LNCaP clone FGC (cell line): ENCODE measurements at regions not wholly inside any gene's neighbourhood (a gene's known extent, or its start where the extent isn't known, plus 50 kb on each side); places are given as distances from the start of the nearest gene placed in this dataset.

Experiments used
- DNase-seq: peaks from one replicate; pipeline ENCODE4 v3.0.0-alpha.2; 2011; ENCODE audit warnings: low read depth
- H3K4me3 ChIP-seq: 2 replicates; pipeline ENCODE4 v1.5.1; 2011; ENCODE audit warnings: mild to moderate bottlenecking, low read depth, low read length, control low read depth
- CTCF ChIP-seq: IDR thresholded peaks from 2 replicates; pipeline ENCODE4 v1.5.1; 2012; ENCODE audit warnings: mild to moderate bottlenecking; ENCODE audit not compliant: control insufficient read depth, insufficient read depth; ENCODE audit errors: extremely low read depth

GRCh38 chr5:149429839-149430721 lies 51.0 kb upstream of the IL17B start:
- TF ChIP-seq CTCF, result no peak
- no peak for DNase-seq
- no peak overlapping the region for H3K4me3 ChIP-seq
